VCaP (cell line): ENCODE measurements at regions not wholly inside any gene's neighbourhood (a gene's known extent, or its start where the extent isn't known, plus 50 kb on each side); places are given as distances from the start of the nearest gene placed in this dataset.

ENCODE experiments used
- H3K27ac ChIP-seq: fragments of 450-650 bp; 2 replicates; pipeline ENCODE4 v1.5.1; 2017
- CTCF ChIP-seq: fragments of 450-650 bp; conservative IDR thresholded peaks from 2 replicates; pipeline ENCODE4 v1.5.1; 2017; ENCODE audit warnings: mild to moderate bottlenecking, moderate library complexity

GRCh38 chr4:111792632-111793031, 352.6 kb upstream of the FAM241A start:
- no peak for TF ChIP-seq CTCF

DNA sequence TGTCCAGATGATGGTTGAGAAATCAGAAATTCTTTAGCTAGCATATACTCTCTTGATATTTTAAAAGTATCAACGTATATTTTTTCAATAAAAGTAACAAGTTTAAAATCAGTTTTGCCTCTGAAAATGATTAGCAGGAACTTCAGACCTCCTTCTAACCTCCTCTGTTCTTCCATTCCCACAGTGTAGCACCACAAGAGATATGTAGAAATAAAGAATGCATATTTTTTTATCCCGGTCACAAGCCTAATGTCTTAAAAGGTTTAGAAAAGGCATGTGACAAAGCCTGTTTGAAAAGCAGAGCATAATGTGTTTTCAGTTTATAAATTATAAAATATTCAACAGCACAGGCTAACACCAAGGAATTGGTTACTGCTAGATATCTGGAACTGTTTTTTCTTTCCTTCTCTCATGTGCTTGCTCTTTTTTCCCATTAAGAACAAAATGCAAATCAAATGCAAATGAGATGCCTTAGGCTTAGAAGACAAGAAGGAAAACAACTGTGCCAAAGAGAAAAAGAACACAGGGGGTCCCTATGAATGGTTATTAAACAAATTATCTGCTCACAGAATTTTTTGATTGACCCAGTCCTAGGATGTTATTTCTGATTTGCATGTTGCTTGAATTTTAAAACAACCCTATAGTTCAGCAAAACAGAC, 351.7 kb upstream of the FAM241A start:
- TF ChIP-seq CTCF: no peak
- no peak overlapping the region for H3K27ac ChIP-seq

More at GRCh38 chr4:111792632-111793031, 352.6 kb upstream of the FAM241A start:
- H3K27ac ChIP-seq: no peak overlapping the region

DNA sequence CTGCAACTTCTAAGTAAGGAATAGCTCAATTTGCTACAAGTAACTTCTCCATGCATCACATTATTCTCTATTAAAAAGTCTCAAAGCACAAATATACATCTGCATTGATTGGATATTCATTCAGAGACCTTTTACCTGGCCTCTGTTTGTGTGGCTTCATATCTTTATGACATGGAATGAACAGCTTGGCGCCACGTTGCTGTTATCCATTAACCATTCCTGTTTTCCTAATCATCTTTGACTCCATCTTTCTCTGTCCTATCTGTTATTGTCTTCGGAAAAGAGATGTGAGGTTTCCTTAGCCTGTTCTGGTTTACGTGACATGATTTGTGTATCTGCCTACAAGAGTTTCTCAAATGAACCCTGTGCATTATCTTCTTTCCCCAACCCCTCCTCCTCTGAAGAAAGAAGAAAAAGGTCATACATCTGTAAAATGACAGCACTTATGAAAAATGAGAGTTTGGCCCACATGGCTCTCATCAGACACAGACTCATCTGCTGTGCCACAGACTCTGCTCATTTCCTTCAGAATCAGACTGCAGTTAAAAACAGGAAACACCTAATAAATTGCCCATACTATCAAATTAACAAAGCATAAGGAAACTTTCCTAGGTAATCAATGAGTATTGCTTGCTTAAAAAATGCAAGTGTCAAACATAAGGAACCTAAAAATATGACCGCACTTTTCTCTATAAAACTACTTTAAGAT, 347.6 kb upstream of the FAM241A start:
- no peak for TF ChIP-seq CTCF
- H3K27ac ChIP-seq: no peak overlapping the region

- no peak for TF ChIP-seq CTCF
Observed at GRCh38 chr4:111798840-111799239, 346.4 kb upstream of the FAM241A start.

GRCh38 chr4:111800551-111800950, 344.7 kb upstream of the FAM241A start:
- no peak overlapping the region for H3K27ac ChIP-seq
- TF ChIP-seq CTCF: no peak

More at GRCh38 chr4:111798840-111799239, 346.4 kb upstream of the FAM241A start:
- no peak overlapping the region for H3K27ac ChIP-seq

DNA sequence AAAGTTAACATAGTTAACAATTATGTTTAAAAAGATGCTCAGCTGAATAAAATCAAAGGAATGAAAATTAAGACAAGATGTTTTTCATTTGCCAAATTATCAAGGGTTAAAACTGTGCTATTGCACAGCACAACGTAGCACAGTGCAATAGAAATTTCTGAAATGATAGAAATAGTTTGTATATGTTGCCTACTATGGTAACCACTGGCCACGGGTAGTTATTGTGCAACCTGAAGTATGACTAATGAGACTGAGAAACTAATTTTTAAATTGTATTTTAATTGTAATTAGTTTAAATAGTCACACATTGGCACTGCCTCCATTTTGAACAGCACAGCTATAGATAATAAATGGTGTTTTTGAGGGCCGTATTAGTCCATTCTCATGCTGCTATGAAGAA, 343.1 kb upstream of the FAM241A start:
- TF ChIP-seq CTCF: no peak
- no peak overlapping the region for H3K27ac ChIP-seq

GRCh38 chr4:111806331-111806730, 338.9 kb upstream of the FAM241A start:
- no peak overlapping the region for H3K27ac ChIP-seq
- peak; percentile 30; the same call in 1 of the 2 replicates for TF ChIP-seq CTCF
